Muscle layer of duodenum (tissue), 2 donors: ENCODE measurements at regions not wholly inside any gene's neighbourhood (a gene's known extent, or its start where the extent isn't known, plus 50 kb on each side); places are given as distances from the start of the nearest gene placed in this dataset.

ENCODE experiments used
- H3K27ac ChIP-seq: one replicate; pipeline ENCODE4 v1.7.0; 2013; ENCODE audit warnings: mild to moderate bottlenecking, low read length
- H3K27me3 ChIP-seq: one replicate; pipeline ENCODE4 v1.7.0; 2013; ENCODE audit warnings: low read depth, mild to moderate bottlenecking, control low read depth, low read length
- H3K36me3 ChIP-seq, 2 donors: one replicate each; pipeline ENCODE4 v1.7.0; 2013; ENCODE audit warnings: low read length in 2 of 2, control low read depth in 1 of 2, mild to moderate bottlenecking in 1 of 2; ENCODE audit not compliant: insufficient read depth in 2 of 2, control insufficient read depth in 1 of 2
- H3K4me1 ChIP-seq, 2 donors: one replicate each; pipeline ENCODE4 v1.7.0; 2013; ENCODE audit warnings: low read length in 2 of 2, mild to moderate bottlenecking in 2 of 2, control low read depth in 1 of 2, moderate library complexity in 1 of 2; ENCODE audit not compliant: insufficient read depth in 2 of 2, control insufficient read depth in 1 of 2
- H3K4me3 ChIP-seq, 2 donors: one replicate each; pipeline ENCODE4 v1.7.0; 2013; ENCODE audit warnings: low read length in 2 of 2, low read depth in 1 of 2, mild to moderate bottlenecking in 1 of 2
- H3K9me3 ChIP-seq, 2 donors: one replicate each; pipeline ENCODE4 v1.7.0; 2013; ENCODE audit warnings: low read length in 2 of 2, control low read depth in 1 of 2, mild to moderate bottlenecking in 1 of 2; ENCODE audit not compliant: control insufficient read depth in 1 of 2
- donor health status: healthy.

DNA sequence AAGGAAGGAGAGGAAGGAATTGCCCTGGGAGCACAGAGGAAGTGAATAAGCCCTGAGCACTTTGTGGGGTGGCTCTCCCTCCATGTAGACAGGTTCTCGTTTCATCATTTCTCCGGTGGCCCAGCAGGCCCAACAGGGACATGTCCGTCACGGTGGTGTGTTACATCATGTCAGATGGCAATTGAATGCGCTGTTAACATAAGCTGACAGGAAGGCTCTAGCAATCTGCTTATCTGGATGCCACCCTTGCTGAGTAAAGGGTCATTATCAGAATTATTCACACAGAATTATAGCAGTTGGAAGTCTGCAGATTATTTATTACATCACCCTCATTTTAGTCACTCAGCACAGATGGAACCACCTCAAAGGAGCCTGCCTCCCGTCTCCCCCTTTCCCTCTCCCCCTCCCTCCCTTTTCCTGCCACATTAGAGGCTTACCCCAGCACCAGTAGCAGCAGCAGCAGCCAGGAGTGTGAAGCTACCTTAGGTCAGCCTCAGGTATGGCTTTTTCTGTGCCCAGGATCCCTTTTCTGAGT is 124.3 kb upstream of the TRIM2 start:
- no peaks in the 10 kb centered on the region for H3K27me3 ChIP-seq
- H3K4me1 ChIP-seq = peaks cover 3 to 7% of the 10 kb centered on the region in 2 donors
- H3K9me3 ChIP-seq = no peaks in the 10 kb centered on the region
- H3K27ac ChIP-seq = no peak overlapping the region
- H3K36me3 ChIP-seq = no peaks in the 10 kb centered on the region
- H3K4me3 ChIP-seq = no peak overlapping the region

DNA sequence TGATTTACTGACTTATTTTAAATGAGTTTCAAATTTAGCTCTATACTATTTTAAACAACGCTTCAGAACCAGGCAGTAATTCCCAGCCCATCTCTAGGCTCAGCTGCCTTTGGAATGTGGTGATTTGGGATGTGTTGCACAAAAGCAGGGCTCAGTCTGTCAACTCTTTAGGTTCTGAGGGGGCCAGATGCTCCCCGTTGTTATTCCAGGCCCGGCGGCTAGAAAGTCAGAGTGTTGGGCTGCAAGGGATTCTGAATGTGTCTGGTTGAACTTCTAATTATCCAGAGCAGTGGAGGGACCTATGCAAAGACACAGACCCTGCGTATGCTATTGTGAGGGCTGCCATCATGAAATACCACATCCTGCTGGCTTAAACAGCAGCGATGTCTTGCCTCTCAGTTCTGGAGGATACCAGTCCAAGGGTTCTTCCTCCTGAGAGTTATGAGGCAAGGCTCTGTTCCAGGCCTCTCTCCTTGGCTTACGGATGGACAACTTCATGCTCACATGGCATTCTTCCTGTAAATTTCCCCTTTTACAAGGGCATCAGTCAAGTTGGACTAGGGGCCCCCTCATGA is 123.2 kb upstream of the TRIM2 start:
- H3K27me3 ChIP-seq = no peaks in the 10 kb centered on the region
- no peak overlapping the region for H3K27ac ChIP-seq
- H3K9me3 ChIP-seq = no peaks in the 10 kb centered on the region
- no peaks in the 10 kb centered on the region for H3K36me3 ChIP-seq
- no peak overlapping the region for H3K4me3 ChIP-seq
- peaks cover 9 to 10% of the 10 kb centered on the region in 2 donors for H3K4me1 ChIP-seq

DNA sequence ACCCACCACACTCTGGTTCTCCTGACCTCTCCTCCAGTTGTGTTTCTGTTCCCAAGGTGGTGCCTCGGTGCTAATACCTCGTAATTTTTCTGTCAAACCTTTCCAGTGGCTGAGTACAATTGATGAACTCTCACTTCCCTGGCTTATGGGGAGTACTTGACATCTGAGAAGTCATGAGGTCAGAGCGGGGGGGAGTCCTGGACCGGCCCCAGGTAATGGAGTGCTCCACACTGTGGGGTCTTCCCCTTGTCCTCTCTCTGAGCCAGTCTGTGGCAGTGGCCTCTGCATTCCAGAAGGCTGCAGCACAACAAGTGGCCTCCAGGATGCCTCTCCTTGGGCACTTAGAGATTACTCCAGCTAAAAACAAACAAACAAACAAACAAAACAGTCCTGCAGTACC is 122.5 kb upstream of the TRIM2 start:
- no peaks in the 10 kb centered on the region for H3K36me3 ChIP-seq
- no peaks in the 10 kb centered on the region for H3K9me3 ChIP-seq
- H3K27ac ChIP-seq = no peak overlapping the region
- no peak overlapping the region for H3K4me3 ChIP-seq
- H3K27me3 ChIP-seq = no peaks in the 10 kb centered on the region
- peaks cover 9 to 10% of the 10 kb centered on the region in 2 donors for H3K4me1 ChIP-seq

DNA sequence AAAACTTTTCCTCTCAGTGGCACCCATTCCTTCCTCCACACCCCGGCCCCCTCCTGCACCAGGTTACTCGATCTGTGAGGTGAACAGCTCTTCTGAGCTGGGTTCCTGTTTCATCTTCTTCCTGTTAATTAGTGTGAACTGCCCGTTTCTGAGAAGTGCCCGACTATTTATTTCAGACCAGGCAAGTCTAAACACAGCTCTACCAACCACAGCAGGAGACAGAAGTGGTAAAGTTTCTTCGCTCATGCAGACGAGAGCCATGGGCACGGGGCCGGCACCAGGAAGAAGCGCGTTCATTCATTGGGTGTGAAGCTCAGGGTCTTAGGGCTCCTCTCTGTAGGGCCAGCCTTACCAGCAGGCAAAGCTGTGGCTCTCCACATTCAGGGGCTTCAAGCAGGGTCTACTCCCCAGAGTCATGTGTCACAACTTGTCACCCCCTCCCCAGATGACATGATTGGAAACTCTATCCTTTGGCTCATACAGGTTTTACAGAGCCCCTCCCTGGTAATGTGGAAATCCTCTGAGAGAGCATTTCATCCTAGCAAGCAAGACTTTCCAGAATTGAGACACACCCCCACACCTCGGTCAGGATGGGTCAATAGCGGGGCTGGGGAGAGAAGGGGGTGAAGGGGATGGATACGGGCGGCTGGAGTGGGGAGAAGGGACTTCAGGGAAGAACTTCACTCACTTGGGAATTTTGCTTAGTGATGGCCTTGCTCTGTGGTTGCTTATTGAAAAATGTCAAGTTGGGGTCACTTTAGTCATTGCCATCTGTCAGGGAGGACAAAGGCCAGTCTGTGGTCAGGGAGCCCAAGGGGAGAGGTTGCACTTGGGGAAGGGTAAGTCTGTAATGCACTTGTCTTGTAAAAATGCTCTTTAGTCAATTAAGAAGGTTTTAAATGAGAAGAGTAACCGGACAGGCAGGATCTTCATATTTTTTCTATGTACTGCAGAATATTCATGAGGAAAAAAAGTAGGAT is 121.6 kb upstream of the TRIM2 start:
- no peaks in the 10 kb centered on the region for H3K27me3 ChIP-seq
- H3K9me3 ChIP-seq = no peaks in the 10 kb centered on the region
- peaks cover 9 to 10% of the 10 kb centered on the region in 2 donors for H3K4me1 ChIP-seq
- H3K36me3 ChIP-seq = no peaks in the 10 kb centered on the region
- H3K27ac ChIP-seq = no peak overlapping the region
- H3K4me3 ChIP-seq = no peak overlapping the region

DNA sequence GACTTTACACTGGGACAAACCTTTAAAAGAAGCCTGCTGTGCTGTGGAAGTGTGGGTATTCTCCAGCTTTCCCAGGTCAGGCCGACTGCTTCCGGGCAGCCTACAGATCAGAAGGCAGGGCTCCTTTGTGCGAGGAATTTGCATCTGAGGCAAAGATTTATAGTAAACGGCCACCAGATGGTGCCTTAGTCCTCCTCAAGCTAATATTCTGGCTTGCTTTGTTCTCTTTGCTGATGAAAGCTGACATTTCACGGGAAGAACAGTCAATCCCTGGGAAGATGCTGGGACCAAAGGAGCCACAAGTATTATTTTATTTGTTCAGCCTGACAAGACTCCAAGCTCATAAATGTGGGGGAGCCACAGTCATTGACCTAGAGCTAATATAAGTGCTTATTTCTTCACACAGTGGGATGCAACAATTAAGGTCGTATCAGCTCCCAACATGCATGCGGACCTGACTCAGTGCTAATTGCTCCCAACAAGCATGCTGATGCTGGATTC is 120.7 kb upstream of the TRIM2 start:
- H3K27me3 ChIP-seq = no peaks in the 10 kb centered on the region
- no peak overlapping the region for H3K4me3 ChIP-seq
- H3K4me1 ChIP-seq = peaks cover 9 to 10% of the 10 kb centered on the region in 2 donors
- H3K27ac ChIP-seq = no peak overlapping the region
- H3K36me3 ChIP-seq = no peaks in the 10 kb centered on the region
- H3K9me3 ChIP-seq = no peaks in the 10 kb centered on the region

DNA sequence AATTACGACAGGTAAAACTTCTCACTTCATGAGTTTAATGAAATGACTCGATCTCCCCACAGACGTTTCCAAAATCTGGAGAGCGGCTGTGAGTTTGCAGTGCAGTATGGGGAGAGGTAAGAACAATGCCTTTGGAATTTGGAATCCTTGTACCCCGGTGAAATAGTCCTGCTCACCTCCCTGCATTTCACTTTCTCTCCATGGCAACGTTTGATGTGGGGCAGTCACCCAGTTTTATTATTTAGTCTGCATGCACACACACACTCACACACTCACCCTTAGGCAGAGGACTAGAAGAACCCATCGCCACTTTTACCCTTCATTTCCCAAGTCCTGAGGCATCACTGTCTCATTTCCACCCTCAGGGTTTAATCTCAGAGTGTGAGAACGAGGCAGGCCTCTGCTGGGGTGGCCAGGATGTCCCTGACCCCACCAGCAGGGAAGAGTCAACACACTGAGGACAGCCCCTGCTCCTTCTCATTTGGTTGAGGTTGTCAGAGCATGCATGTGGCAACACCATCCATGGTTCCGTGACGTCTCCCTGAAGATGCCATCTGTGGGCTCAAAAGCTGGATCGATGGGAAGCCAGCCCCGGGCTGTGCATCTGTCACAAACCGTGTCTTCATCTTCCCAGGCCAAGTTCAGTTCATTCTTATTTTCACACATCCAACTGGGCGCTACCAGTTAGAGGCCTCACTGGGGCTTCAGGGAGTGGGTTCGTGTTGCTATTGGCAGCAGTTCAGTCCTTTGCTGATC is 119.8 kb upstream of the TRIM2 start:
- H3K9me3 ChIP-seq = no peaks in the 10 kb centered on the region
- peaks cover 9 to 16% of the 10 kb centered on the region in 2 donors for H3K4me1 ChIP-seq
- no peak overlapping the region for H3K4me3 ChIP-seq
- no peaks in the 10 kb centered on the region for H3K36me3 ChIP-seq
- no peak overlapping the region for H3K27ac ChIP-seq
- H3K27me3 ChIP-seq = no peaks in the 10 kb centered on the region

DNA sequence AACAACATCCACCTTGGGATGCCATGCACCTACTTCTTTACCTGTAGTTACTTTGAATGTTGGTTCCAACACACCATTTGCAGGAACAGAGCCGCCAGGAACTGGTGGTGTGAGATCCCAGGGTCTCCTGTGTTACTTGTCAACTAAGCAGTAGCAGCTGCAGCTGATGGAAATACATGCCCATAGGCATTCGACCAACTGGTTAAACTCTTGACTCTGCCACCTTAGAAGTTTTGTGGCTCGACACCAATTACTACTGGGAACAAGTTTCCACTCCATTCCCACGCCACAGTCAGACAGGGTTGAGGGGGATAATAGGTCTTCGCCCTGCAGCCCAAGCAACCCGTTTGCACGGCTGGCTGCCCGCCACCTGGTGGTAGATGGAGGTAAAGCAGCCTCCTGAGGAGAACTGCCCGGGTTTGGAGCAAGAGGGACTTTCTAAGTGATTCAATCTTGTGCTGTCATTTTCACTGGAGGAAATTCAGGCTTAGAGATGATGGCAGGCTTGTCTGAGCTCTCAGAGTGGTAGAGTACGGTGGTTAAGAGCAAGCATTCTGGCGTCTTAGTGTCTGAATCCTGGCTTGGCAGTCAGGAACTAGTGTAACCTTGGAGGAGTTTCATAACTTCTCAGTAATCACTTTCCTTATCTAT is 119.1 kb upstream of the TRIM2 start:
- Histone ChIP-seq H3K4me1 (peaks cover 9 to 16% of the 10 kb centered on the region in 2 donors), H3K27me3 (no peaks in the 10 kb centered on the region), H3K9me3 (no peaks in the 10 kb centered on the region), H3K4me3 (no peak overlapping the region), H3K36me3 (no peaks in the 10 kb centered on the region), H3K27ac (no peak overlapping the region)

DNA sequence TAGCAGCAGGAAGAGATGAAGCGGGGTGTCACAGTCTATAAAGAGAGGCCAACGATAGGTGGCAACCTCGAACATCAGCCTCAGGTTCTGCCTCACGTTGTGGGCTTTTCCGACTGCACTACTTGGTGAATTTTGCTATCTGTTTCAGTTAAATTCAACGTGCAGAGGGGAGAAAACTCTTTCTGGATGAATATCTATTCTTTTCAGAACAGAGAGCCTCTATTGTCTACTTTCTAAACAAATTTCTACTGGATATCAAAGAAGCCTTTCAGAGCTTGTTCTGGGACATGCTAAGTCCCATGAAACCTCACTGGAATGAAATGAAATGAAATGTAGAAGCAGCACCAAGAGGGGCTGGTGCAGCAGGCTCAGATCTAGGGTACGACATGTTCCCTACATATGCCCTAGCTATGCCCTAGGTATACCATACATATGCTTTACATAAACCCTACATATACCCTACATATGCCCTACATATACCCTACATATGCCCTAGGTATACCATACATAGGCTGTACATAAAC is 116.5 kb upstream of the TRIM2 start:
- H3K36me3 ChIP-seq = no peaks in the 10 kb centered on the region
- no peaks in the 10 kb centered on the region for H3K27me3 ChIP-seq
- H3K4me1 ChIP-seq = peaks cover 9 to 16% of the 10 kb centered on the region in 2 donors
- no peak overlapping the region for H3K27ac ChIP-seq
- no peaks in the 10 kb centered on the region for H3K9me3 ChIP-seq
- H3K4me3 ChIP-seq = no peak overlapping the region

DNA sequence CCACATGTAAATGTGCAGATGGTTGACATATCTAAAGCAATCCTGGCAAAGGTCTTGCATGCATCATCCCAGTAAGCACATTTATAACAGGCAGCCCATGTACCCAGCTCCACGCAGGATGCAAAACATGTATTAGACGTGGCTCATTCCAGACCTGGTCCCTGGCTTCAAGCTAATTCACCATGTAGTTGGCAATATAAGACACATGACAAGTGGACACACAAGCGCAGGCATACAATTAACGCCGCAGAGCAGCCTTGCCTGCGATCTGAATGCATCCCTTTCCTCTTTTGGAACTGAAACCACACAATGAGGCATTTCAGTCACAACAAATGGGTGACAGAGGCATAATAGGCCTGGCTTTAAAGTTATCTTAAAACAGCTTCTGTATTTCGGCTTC is 114.5 kb upstream of the TRIM2 start:
- Histone ChIP-seq H3K9me3 (peaks cover 0 to 2% of the 10 kb centered on the region in 2 donors), H3K4me1 (peaks cover 6 to 11% of the 10 kb centered on the region in 2 donors), H3K27me3 (no peaks in the 10 kb centered on the region), H3K27ac (no peak overlapping the region), H3K36me3 (no peaks in the 10 kb centered on the region), H3K4me3 (no peak overlapping the region)

DNA sequence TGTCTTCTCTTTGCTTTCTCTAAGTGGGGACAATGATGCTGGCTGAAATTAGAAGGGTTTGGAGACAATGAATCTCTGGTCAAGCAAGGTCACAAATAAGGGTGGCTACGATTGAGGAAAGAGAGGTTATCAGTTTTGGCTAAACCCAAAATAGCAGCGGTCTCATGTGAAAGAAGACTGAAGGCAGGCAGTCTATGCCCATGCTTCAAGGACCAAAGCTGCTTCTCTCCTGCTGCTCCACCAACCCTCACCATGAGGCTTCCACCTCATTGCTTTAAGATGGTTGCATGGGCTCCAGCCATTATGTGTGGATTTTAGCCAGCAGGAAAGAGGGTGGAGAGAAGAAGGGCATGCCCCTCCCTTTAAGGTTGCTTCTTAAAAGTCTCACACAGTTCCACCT is 114.1 kb upstream of the TRIM2 start:
- Histone ChIP-seq H3K27ac (no peak overlapping the region), H3K36me3 (no peaks in the 10 kb centered on the region), H3K27me3 (no peaks in the 10 kb centered on the region), H3K9me3 (peaks cover 0 to 2% of the 10 kb centered on the region in 2 donors), H3K4me1 (peaks cover 5 to 7% of the 10 kb centered on the region in 2 donors), H3K4me3 (no peak overlapping the region)
